H9 (cell line): ENCODE measurements at regions not wholly inside any gene's neighbourhood (a gene's known extent, or its start where the extent isn't known, plus 50 kb on each side); places are given as distances from the start of the nearest gene placed in this dataset.

ENCODE experiments used
- DNase-seq: peaks from one replicate; pipeline ENCODE4 v3.0.0-alpha.2; 2017
- H2AFZ ChIP-seq: one replicate; pipeline ENCODE4 v1.6.1; 2013; ENCODE audit warnings: mild to moderate bottlenecking, low read length, control low read depth, moderate library complexity
- H2AK5ac ChIP-seq: 2 replicates; pipeline ENCODE4 v1.6.1; 2013; ENCODE audit warnings: low read length, control low read depth, mixed read lengths; ENCODE audit not compliant: insufficient read length
- H2BK120ac ChIP-seq: one replicate; pipeline ENCODE4 v1.6.1; 2013; ENCODE audit warnings: low read depth, mild to moderate bottlenecking, low read length, control low read depth, inconsistent platforms; ENCODE audit not compliant: poor library complexity, severe bottlenecking
- H2BK12ac ChIP-seq: 2 replicates; pipeline ENCODE4 v1.6.1; 2013; ENCODE audit warnings: low read length, control low read depth, mixed read lengths, low read depth; ENCODE audit not compliant: insufficient read length
- H2BK15ac ChIP-seq: 2 replicates; pipeline ENCODE4 v1.6.1; 2013; ENCODE audit warnings: low read depth, low read length, control low read depth
- H2BK20ac ChIP-seq: one replicate; pipeline ENCODE4 v1.6.1; 2013; ENCODE audit warnings: low read depth, mild to moderate bottlenecking, low read length, control low read depth, inconsistent platforms; ENCODE audit not compliant: poor library complexity, severe bottlenecking
- H2BK5ac ChIP-seq: 2 replicates; pipeline ENCODE4 v1.6.1; 2013; ENCODE audit warnings: low read length, control low read depth, mixed read lengths; ENCODE audit not compliant: insufficient read length
- H3K14ac ChIP-seq: 2 replicates; pipeline ENCODE4 v1.6.1; 2013; ENCODE audit warnings: low read length, control low read depth; ENCODE audit not compliant: insufficient read depth
- H3K18ac ChIP-seq: 2 replicates; pipeline ENCODE4 v1.6.1; 2013; ENCODE audit warnings: low read depth, mild to moderate bottlenecking, mixed read lengths, low read length, control low read depth; ENCODE audit not compliant: insufficient read length
- H3K23ac ChIP-seq: 2 replicates; pipeline ENCODE4 v1.6.1; 2013; ENCODE audit warnings: low read length, control low read depth, mixed read lengths, low read depth; ENCODE audit not compliant: insufficient read length
- H3K23me2 ChIP-seq: 2 replicates; pipeline ENCODE4 v1.6.1; 2013; ENCODE audit warnings: low read depth, mild to moderate bottlenecking, mixed read lengths, low read length, control low read depth; ENCODE audit not compliant: insufficient read length, poor library complexity, severe bottlenecking
- H3K27ac ChIP-seq: 2 replicates; pipeline ENCODE4 v1.5.1; 2013; ENCODE audit warnings: low read length, control low read depth, mixed read lengths, low read depth; ENCODE audit not compliant: insufficient read length
- H3K27me3 ChIP-seq: 2 replicates; pipeline ENCODE4 v1.6.1; 2013; ENCODE audit warnings: low read length, control low read depth, inconsistent platforms; ENCODE audit not compliant: insufficient read depth
- H3K4ac ChIP-seq: 2 replicates; pipeline ENCODE4 v1.6.1; 2013; ENCODE audit warnings: low read depth, mild to moderate bottlenecking, control low read depth, inconsistent platforms, low read length, moderate library complexity
- H3K4me1 ChIP-seq: 2 replicates; pipeline ENCODE4 v1.6.1; 2013; ENCODE audit warnings: low read length, control low read depth, inconsistent platforms; ENCODE audit not compliant: insufficient read depth
- H3K4me2 ChIP-seq: 2 replicates; pipeline ENCODE4 v1.6.1; 2013; ENCODE audit warnings: low read length, control low read depth, mixed read lengths; ENCODE audit not compliant: insufficient read length, insufficient read depth
- H3K56ac ChIP-seq: 2 replicates; pipeline ENCODE4 v1.6.1; 2013; ENCODE audit warnings: low read depth, mild to moderate bottlenecking, mixed read lengths, low read length, control low read depth; ENCODE audit not compliant: insufficient read length
- H3K79me1 ChIP-seq: 2 replicates; pipeline ENCODE4 v1.6.1; 2013; ENCODE audit warnings: low read depth, mild to moderate bottlenecking, moderate library complexity, low read length, control low read depth, inconsistent platforms; ENCODE audit not compliant: insufficient read depth, poor library complexity, severe bottlenecking
- H3K79me2 ChIP-seq: 2 replicates; pipeline ENCODE4 v1.6.1; 2013; ENCODE audit warnings: low read length, control low read depth, inconsistent platforms; ENCODE audit not compliant: insufficient read depth
- H3K9ac ChIP-seq: 2 replicates; pipeline ENCODE4 v1.6.1; 2013; ENCODE audit warnings: low read length, control low read depth, mixed read lengths; ENCODE audit not compliant: insufficient read length; ENCODE audit errors: extremely low read depth
- H3K9me3 ChIP-seq: one replicate; pipeline ENCODE4 v1.6.1; 2013; ENCODE audit warnings: low read depth, low read length, inconsistent platforms; ENCODE audit not compliant: control insufficient read depth
- H3T11ph ChIP-seq: one replicate; pipeline ENCODE4 v1.6.1; 2013; ENCODE audit warnings: mild to moderate bottlenecking, low read length, control low read depth, inconsistent platforms
- H4K20me1 ChIP-seq: one replicate; pipeline ENCODE4 v1.6.1; 2013; ENCODE audit not compliant: control insufficient read depth, insufficient read length, insufficient read depth
- H4K5ac ChIP-seq: 2 replicates; pipeline ENCODE4 v1.6.1; 2013; ENCODE audit warnings: low read depth, mild to moderate bottlenecking, mixed read lengths, low read length, control low read depth; ENCODE audit not compliant: insufficient read length
- H4K8ac ChIP-seq: replicated peaks from 2 replicates; pipeline ENCODE4 v1.6.1; 2013; ENCODE audit warnings: low read length, control low read depth, mixed read lengths, low read depth; ENCODE audit not compliant: insufficient read length
- H4K91ac ChIP-seq: 2 replicates; pipeline ENCODE4 v1.6.1; 2013; ENCODE audit warnings: low read depth, mild to moderate bottlenecking, moderate library complexity, mixed read lengths, low read length, control low read depth; ENCODE audit not compliant: insufficient read length
- H3K27ac Mint-ChIP-seq, 3 experiments: 2 replicates in 2 of 3; 3 replicates in 1 of 3; pipeline ENCODE4 v1.8.0; 2020 to 2021; ENCODE audit warnings: mixed read lengths in 3 of 3, mild to moderate bottlenecking in 1 of 3, moderate library complexity in 1 of 3
- H3K27me3 Mint-ChIP-seq: 2 replicates; pipeline ENCODE4 v1.8.0; 2021; ENCODE audit warnings: low read depth, mild to moderate bottlenecking, moderate library complexity, mixed read lengths
- H3K36me3 Mint-ChIP-seq, 3 experiments: 2 replicates in 2 of 3; 3 replicates in 1 of 3; pipeline ENCODE4 v1.8.0; 2020 to 2021; ENCODE audit warnings: low read depth in 3 of 3, mixed read lengths in 3 of 3; ENCODE audit not compliant: insufficient read depth in 1 of 3
- H3K4me1 Mint-ChIP-seq, 2 experiments: 2 replicates each; pipeline ENCODE4 v1.8.0; 2020; ENCODE audit warnings: mixed read lengths in 2 of 2
- H3K4me3 Mint-ChIP-seq, 2 experiments: 2 replicates in 1 of 2; 3 replicates in 1 of 2; pipeline ENCODE4 v1.8.0; 2020 to 2021; ENCODE audit warnings: mild to moderate bottlenecking in 2 of 2, mixed read lengths in 2 of 2, moderate library complexity in 1 of 2
- H3K9me3 Mint-ChIP-seq, 2 experiments: 2 replicates in 1 of 2; 3 replicates in 1 of 2; pipeline ENCODE4 v1.8.0; 2020; ENCODE audit warnings: mild to moderate bottlenecking in 2 of 2, mixed read lengths in 2 of 2, moderate library complexity in 1 of 2
- CTCF ChIP-seq: fragments of 200-600 bp; sonication (generic); conservative IDR thresholded peaks from 3 replicates; pipeline ENCODE4 v1.8.0; 2021; ENCODE audit warnings: antibody characterized with exemption, mild to moderate bottlenecking
- WGBS: extraction: QIAGEN DNeasy Blood & Tissue Kit; methylation state at CpG from one replicate; pipeline ENCODE4 v1.1.7; 2013; ENCODE audit warnings: missing lambda C conversion rate, low lambda C conversion rate, mixed read lengths; ENCODE audit not compliant: insufficient read length; ENCODE audit errors: extremely low coverage; 5-methylcytosine and 5-hydroxymethylcytosine counted together

GRCh38 chr7:13542451-13542850, 447.0 kb downstream of the ETV1 start:
- Histone ChIP-seq H3T11ph (no peak overlapping the region), H4K8ac (no peak overlapping the region), H3K18ac (no peak overlapping the region), H3K9me3 (no peaks in the 10 kb centered on the region), H3K9ac (no peak overlapping the region), H3K4me2 (no peak overlapping the region), H3K56ac (no peak overlapping the region), H2BK15ac (no peak overlapping the region), H3K23ac (no peak overlapping the region), H2BK12ac (no peak overlapping the region), H3K27ac (no peak overlapping the region), H3K4ac (no peak overlapping the region), H3K14ac (no peak overlapping the region), H2AK5ac (no peak overlapping the region), H3K23me2 (no peaks in the 10 kb centered on the region), H4K20me1 (no peaks in the 10 kb centered on the region), H2BK5ac (no peak overlapping the region), H3K79me1 (no peaks in the 10 kb centered on the region), H2BK120ac (no peak overlapping the region), H3K4me1 (peaks cover 2% of the 10 kb centered on the region; the same call in 1 of the 2 replicates), H3K27me3 (no peaks in the 10 kb centered on the region), H4K5ac (no peak overlapping the region), H2BK20ac (no peak overlapping the region), H2AFZ (no peak overlapping the region), H3K79me2 (no peaks in the 10 kb centered on the region), H4K91ac (no peak overlapping the region)
- H3K9me3 Mint-ChIP-seq: no peaks in the 10 kb centered on the region; a peak in 1 of 5 replicates
- H3K4me3 Mint-ChIP-seq: no peak overlapping the region
- H3K4me1 Mint-ChIP-seq: peaks cover 11 to 17% of the 10 kb centered on the region in 2 experiments
- peak overlapping the region in 1 of 3 experiments; percentile 85; a peak in 2 of 7 replicates for H3K27ac Mint-ChIP-seq
- peak; percentile 42 for DNase-seq
- peaks cover 0 to 4% (median 0%) of the 10 kb centered on the region in 3 experiments; a peak in 1 of 7 replicates for H3K36me3 Mint-ChIP-seq
- TF ChIP-seq CTCF: no peak
- WGBS: no CpG with 5 or more reads among the region's 4 CpGs
- H3K27me3 Mint-ChIP-seq: no peaks in the 10 kb centered on the region
